ENCODE measurements at regions not wholly inside any gene's neighbourhood (a gene's known extent, or its start where the extent isn't known, plus 50 kb on each side); places are given as distances from the start of the nearest gene placed in this dataset.

GRCh38 chr9:13885258-13885657 lies 428.7 kb downstream of the NFIB start (continued):
- no peak for TF ChIP-seq ZFP30 (CRISPR knock-in tag; IDR thresholded peaks at IDR 0.05)
- no peak for TF ChIP-seq ZC3H10 (CRISPR knock-in tag; IDR thresholded peaks at IDR 0.05)
- no peak for TF ChIP-seq CREB5 (CRISPR knock-in tag; IDR thresholded peaks at IDR 0.05; ENCODE audit: low read depth)
- no peak for TF ChIP-seq CSRNP3 (CRISPR knock-in tag; IDR thresholded peaks at IDR 0.05)
- no peak for TF ChIP-seq ESRRG (CRISPR knock-in tag; IDR thresholded peaks at IDR 0.05)

GRCh38 chr9:13879981-13880380 lies 434.0 kb downstream of the NFIB start:
- ATAC-seq = no peak
- TF ChIP-seq PATZ1 (CRISPR knock-in tag; IDR thresholded peaks at IDR 0.05; ENCODE audit: borderline replicate concordance) (no peak), SNAI2 (CRISPR knock-in tag; IDR thresholded peaks at IDR 0.05) (no peak), OSR1 (CRISPR knock-in tag; IDR thresholded peaks at IDR 0.05) (no peak), RARB (CRISPR knock-in tag; IDR thresholded peaks at IDR 0.05) (no peak), ARNTL (CRISPR knock-in tag; IDR thresholded peaks at IDR 0.05; ENCODE audit: borderline replicate concordance, low read depth) (no peak), PPARA (CRISPR knock-in tag; IDR thresholded peaks at IDR 0.05; ENCODE audit: borderline replicate concordance) (no peak), ZNF565 (CRISPR knock-in tag; conservative IDR thresholded peaks at IDR 0.05; ENCODE audit: low read depth) (no peak), CSRNP3 (CRISPR knock-in tag; IDR thresholded peaks at IDR 0.05) (no peak), GLIS3 (CRISPR knock-in tag; IDR thresholded peaks at IDR 0.05) (no peak), BACH2 (CRISPR knock-in tag; IDR thresholded peaks at IDR 0.05; ENCODE audit: borderline replicate concordance) (no peak)

GRCh38 chr9:13879011-13879410 lies 434.9 kb downstream of the NFIB start:
- ATAC-seq = no peak
- TF ChIP-seq BACH2 (CRISPR knock-in tag; IDR thresholded peaks at IDR 0.05; ENCODE audit: borderline replicate concordance) (no peak), ZFP3 (CRISPR knock-in tag; IDR thresholded peaks at IDR 0.05) (no peak), GLIS3 (CRISPR knock-in tag; IDR thresholded peaks at IDR 0.05) (no peak), CSDC2 (CRISPR knock-in tag; IDR thresholded peaks at IDR 0.05) (no peak), ISL1 (CRISPR knock-in tag; IDR thresholded peaks at IDR 0.05) (no peak), ARNTL (CRISPR knock-in tag; IDR thresholded peaks at IDR 0.05; ENCODE audit: borderline replicate concordance, low read depth) (no peak), TSHZ2 (CRISPR knock-in tag; IDR thresholded peaks at IDR 0.05) (no peak), ZC3H10 (CRISPR knock-in tag; IDR thresholded peaks at IDR 0.05) (no peak), RARB (CRISPR knock-in tag; IDR thresholded peaks at IDR 0.05) (no peak), ZFP30 (CRISPR knock-in tag; IDR thresholded peaks at IDR 0.05) (no peak), TOX (CRISPR knock-in tag; IDR thresholded peaks at IDR 0.05; ENCODE audit: borderline replicate concordance) (no peak), PATZ1 (CRISPR knock-in tag; IDR thresholded peaks at IDR 0.05; ENCODE audit: borderline replicate concordance) (no peak), ZNF565 (CRISPR knock-in tag; conservative IDR thresholded peaks at IDR 0.05; ENCODE audit: low read depth) (no peak), CREB5 (CRISPR knock-in tag; IDR thresholded peaks at IDR 0.05; ENCODE audit: low read depth) (no peak)

All from SK-N-SH treated with all-trans-retinoic acid at 6 μM for 48 hours (cell line).